Esophagus squamous epithelium (tissue), 4 donors: ENCODE measurements at regions not wholly inside any gene's neighbourhood (a gene's known extent, or its start where the extent isn't known, plus 50 kb on each side); places are given as distances from the start of the nearest gene placed in this dataset.

Experiments
- POLR2A ChIP-seq, 4 donors: fragments of 450-650 bp; IDR thresholded peaks; one replicate each; pipeline ENCODE4 v1.6.1; 2017; ENCODE audit warnings: antibody characterized with exemption in 4 of 4, mild to moderate bottlenecking in 4 of 4, moderate library complexity in 3 of 4
- TF ChIP-seq, protein P1 (sequence below), 6 experiments: fragments of 450-650 bp in 4 of 6; fragments of 200-600 bp in 2 of 6; sonication (generic) in 2 of 6; IDR thresholded peaks; one replicate each; pipeline ENCODE4 v1.5.1; 2016 to 2019; ENCODE audit warnings: antibody characterized with exemption in 6 of 6, mild to moderate bottlenecking in 4 of 6, moderate library complexity in 4 of 6

GRCh38 chr13:80022146-80022545, 318.8 kb downstream of the SPRY2 start:
- TF ChIP-seq, protein P1, sequence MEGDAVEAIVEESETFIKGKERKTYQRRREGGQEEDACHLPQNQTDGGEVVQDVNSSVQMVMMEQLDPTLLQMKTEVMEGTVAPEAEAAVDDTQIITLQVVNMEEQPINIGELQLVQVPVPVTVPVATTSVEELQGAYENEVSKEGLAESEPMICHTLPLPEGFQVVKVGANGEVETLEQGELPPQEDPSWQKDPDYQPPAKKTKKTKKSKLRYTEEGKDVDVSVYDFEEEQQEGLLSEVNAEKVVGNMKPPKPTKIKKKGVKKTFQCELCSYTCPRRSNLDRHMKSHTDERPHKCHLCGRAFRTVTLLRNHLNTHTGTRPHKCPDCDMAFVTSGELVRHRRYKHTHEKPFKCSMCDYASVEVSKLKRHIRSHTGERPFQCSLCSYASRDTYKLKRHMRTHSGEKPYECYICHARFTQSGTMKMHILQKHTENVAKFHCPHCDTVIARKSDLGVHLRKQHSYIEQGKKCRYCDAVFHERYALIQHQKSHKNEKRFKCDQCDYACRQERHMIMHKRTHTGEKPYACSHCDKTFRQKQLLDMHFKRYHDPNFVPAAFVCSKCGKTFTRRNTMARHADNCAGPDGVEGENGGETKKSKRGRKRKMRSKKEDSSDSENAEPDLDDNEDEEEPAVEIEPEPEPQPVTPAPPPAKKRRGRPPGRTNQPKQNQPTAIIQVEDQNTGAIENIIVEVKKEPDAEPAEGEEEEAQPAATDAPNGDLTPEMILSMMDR (IDR thresholded peaks at IDR 0.05): no peak
- no peak for TF ChIP-seq POLR2A (IDR thresholded peaks at IDR 0.05)
